Spleen (tissue), 11 donors: ENCODE measurements at regions not wholly inside any gene's neighbourhood (a gene's known extent, or its start where the extent isn't known, plus 50 kb on each side); places are given as distances from the start of the nearest gene placed in this dataset.

Source experiments
- DNase-seq: peaks from one replicate; pipeline ENCODE4 v3.0.0-alpha.2; 2020
- H3K27ac ChIP-seq, 8 donors: fragments of 200-600 bp; sonication (generic) in 7 of 8; 1 replicate in 4 of 8; 2 replicates in 4 of 8; pipeline versions ENCODE4 v1.5.0 to v1.8.0; 2016 to 2021; ENCODE audit warnings: inconsistent platforms in 4 of 8, mild to moderate bottlenecking in 4 of 8, moderate library complexity in 1 of 8
- H3K27me3 ChIP-seq, 7 donors: fragments of 200-600 bp; sonication (generic) in 6 of 7; replicated peaks in 1 of 7; 1 replicate in 4 of 7; 2 replicates in 3 of 7; pipeline versions ENCODE4 v1.5.0 to v1.8.0; 2016 to 2021; ENCODE audit warnings: inconsistent platforms in 3 of 7, mild to moderate bottlenecking in 1 of 7
- H3K36me3 ChIP-seq, 6 donors: fragments of 200-600 bp; sonication (generic) in 5 of 6; 1 replicate in 4 of 6; 2 replicates in 2 of 6; pipeline versions ENCODE4 v1.5.0 to v1.8.0; 2016 to 2021; ENCODE audit warnings: inconsistent platforms in 2 of 6
- H3K4me1 ChIP-seq, 6 donors: fragments of 200-600 bp; sonication (generic) in 5 of 6; 1 replicate in 3 of 6; 2 replicates in 3 of 6; pipeline versions ENCODE4 v1.5.0 to v1.8.0; 2016 to 2021; ENCODE audit warnings: inconsistent platforms in 3 of 6
- H3K4me3 ChIP-seq, 8 donors: fragments of 200-600 bp; sonication (generic) in 7 of 8; 1 replicate in 4 of 8; 2 replicates in 4 of 8; pipeline versions ENCODE4 v1.5.0 to v1.8.0; 2016 to 2021; ENCODE audit warnings: inconsistent platforms in 4 of 8, mild to moderate bottlenecking in 4 of 8, moderate library complexity in 2 of 8
- H3K9me3 ChIP-seq, 8 donors: fragments of 200-600 bp; sonication (generic) in 7 of 8; 1 replicate in 4 of 8; 2 replicates in 4 of 8; pipeline versions ENCODE4 v1.5.0 to v1.8.0; 2016 to 2021; ENCODE audit warnings: inconsistent platforms in 4 of 8
- CTCF ChIP-seq, 11 experiments: fragments of 200-600 bp in 7 of 11; fragments of 450-650 bp in 4 of 11; sonication (generic) in 4 of 11; IDR thresholded peaks in 8 of 11; conservative IDR thresholded peaks in 3 of 11; 1 replicate in 7 of 11; 2 replicates in 4 of 11; pipeline versions ENCODE4 v1.4.0 to v1.8.0; 2016 to 2021; ENCODE audit warnings: antibody characterized with exemption in 11 of 11, inconsistent platforms in 4 of 11, mild to moderate bottlenecking in 1 of 11
- POLR2A ChIP-seq, 3 donors: fragments of 450-650 bp; IDR thresholded peaks; one replicate each; pipeline ENCODE4 v1.5.1; 2017; ENCODE audit warnings: antibody characterized with exemption in 3 of 3, mild to moderate bottlenecking in 1 of 3
- POLR2AphosphoS5 ChIP-seq, 3 donors: sonication (generic); formaldehyde crosslinking; IDR thresholded peaks; one replicate each; pipeline ENCODE4 v1.5.1; 2017; ENCODE audit warnings: antibody characterized with exemption in 3 of 3
- WGBS, 5 donors: extraction: QIAGEN DNeasy Blood & Tissue Kit in 3 of 5; methylation state at CpG; one replicate each; pipeline versions ENCODE4 v1.1.5 to v1.1.7; 2013 to 2018; 5-methylcytosine and 5-hydroxymethylcytosine counted together
- intact Hi-C: fragments of 100-400 bp; cut with DNase I; formaldehyde crosslinking; loops from one replicate; pipeline ENCODE4 v1.15.0; 2023; ENCODE audit warnings: low total_unique reads
- donor health status: healthy with polysubstance abuse.
- donor health status: DM: no; HTN: no; CAD: no; lungs with moderate emphysema.
- donor health status: DM: no; HTN: no; CAD: no.
- donor health status: Bipolar disorder and iron deficiency.
- donor health status: healthy.
- donor health status: DM: no; HTN: no; CAD: no.
- donor health status: DM: yes; HTN: yes; CAD: no.

GRCh38 chr6:55642366-55642765 lies 63.4 kb upstream of the HMGCLL1 start:
- Histone ChIP-seq H3K4me1 (no peaks in the 10 kb centered on the region), H3K27ac (no peak overlapping the region), H3K36me3 (no peaks in the 10 kb centered on the region), H3K27me3 (no peaks in the 10 kb centered on the region), H3K9me3 (peaks cover 0 to 46% (median 34%) of the 10 kb centered on the region in 8 donors), H3K4me3 (no peak overlapping the region)
- WGBS, 5 donors: 84 to 97% (median 90%) methylated on average over 2 of the region's 2 CpGs
- TF ChIP-seq CTCF (IDR thresholded peaks at IDR 0.05 in 8 of 11, conservative IDR thresholded peaks at IDR 0.05 in 3 of 11): no peak
- TF ChIP-seq POLR2AphosphoS5 (IDR thresholded peaks at IDR 0.05): no peak
- no peak for TF ChIP-seq POLR2A (IDR thresholded peaks at IDR 0.05)
- intact Hi-C loops: no loop called here
- DNase-seq: no peak

DNA sequence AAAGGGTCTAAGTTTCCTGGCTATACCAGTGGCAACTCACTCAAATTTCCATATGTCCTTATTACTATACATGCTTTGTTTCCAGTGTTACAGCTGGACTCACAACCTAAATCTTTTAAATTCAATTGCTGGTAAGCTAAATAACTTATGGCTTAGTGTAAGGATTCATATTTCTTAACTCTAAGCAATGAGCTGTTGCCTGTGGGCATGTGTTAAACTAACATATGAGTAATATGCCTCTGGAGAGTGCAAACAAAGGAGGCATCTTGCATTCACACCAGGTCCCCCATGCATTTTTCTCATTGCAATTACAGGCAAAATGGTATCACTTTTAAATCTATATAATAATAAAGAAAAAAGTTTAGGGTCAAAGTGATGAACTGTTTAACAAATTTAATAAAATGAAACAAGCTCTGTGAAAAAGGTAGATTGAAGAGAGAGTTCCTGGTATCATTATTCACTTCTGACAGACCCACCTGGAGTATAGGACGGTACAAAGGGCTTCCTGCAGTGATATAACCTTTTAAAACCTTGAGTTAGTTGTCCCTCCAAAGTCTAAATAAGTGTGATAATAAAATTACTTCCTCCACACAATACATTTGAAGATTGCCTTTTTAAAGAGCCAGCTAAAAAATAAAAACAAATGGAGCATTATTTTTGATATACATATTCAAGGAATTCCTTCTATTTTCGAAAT lies 57.6 kb upstream of the HMGCLL1 start:
- Histone ChIP-seq H3K36me3 (no peaks in the 10 kb centered on the region), H3K4me3 (no peak overlapping the region), H3K4me1 (no peaks in the 10 kb centered on the region), H3K27me3 (no peaks in the 10 kb centered on the region), H3K27ac (no peak overlapping the region), H3K9me3 (peaks cover 0 to 12% (median 3%) of the 10 kb centered on the region in 8 donors)
- TF ChIP-seq CTCF (IDR thresholded peaks at IDR 0.05 in 8 of 11, conservative IDR thresholded peaks at IDR 0.05 in 3 of 11): no peak
- TF ChIP-seq POLR2AphosphoS5 (IDR thresholded peaks at IDR 0.05): no peak
- TF ChIP-seq POLR2A (IDR thresholded peaks at IDR 0.05): no peak
- no peak for DNase-seq
- 48 to 57% (median 53%) methylated on average over 2 of the region's 2 CpGs for WGBS, 5 donors
- intact Hi-C loops: no loop called here

- no peaks in the 10 kb centered on the region for H3K27me3 ChIP-seq
- no peak for DNase-seq
- no peak for TF ChIP-seq POLR2AphosphoS5 (IDR thresholded peaks at IDR 0.05)
- no peak for TF ChIP-seq POLR2A (IDR thresholded peaks at IDR 0.05)
- no peaks in the 10 kb centered on the region for H3K4me1 ChIP-seq
- no peak overlapping the region for H3K4me3 ChIP-seq
- H3K27ac ChIP-seq: no peak overlapping the region
- H3K36me3 ChIP-seq: no peaks in the 10 kb centered on the region
- intact Hi-C loops: no loop called here
- peaks cover 0 to 8% (median 1%) of the 10 kb centered on the region in 8 donors for H3K9me3 ChIP-seq
- 66 to 77% (median 69%) methylated on average over 3 of the region's 3 CpGs for WGBS, 5 donors
These were observed 54.5 kb upstream of the HMGCLL1 start for GRCh38 chr6:55633471-55633870.

- Histone ChIP-seq H3K4me3 (no peak overlapping the region), H3K9me3 (peaks cover 0 to 9% (median 3%) of the 10 kb centered on the region in 8 donors), H3K27ac (no peak overlapping the region), H3K36me3 (no peaks in the 10 kb centered on the region), H3K27me3 (no peaks in the 10 kb centered on the region), H3K4me1 (no peaks in the 10 kb centered on the region)
- TF ChIP-seq POLR2AphosphoS5 (IDR thresholded peaks at IDR 0.05): no peak
- no peak for TF ChIP-seq POLR2A (IDR thresholded peaks at IDR 0.05)
- TF ChIP-seq CTCF (IDR thresholded peaks at IDR 0.05 in 8 of 11, conservative IDR thresholded peaks at IDR 0.05 in 3 of 11): no peak
- intact Hi-C loops: no loop called here
- 68 to 91% (median 78%) methylated on average over 1 of the region's 1 CpG for WGBS, 5 donors
- no peak for DNase-seq
These were observed 54.0 kb upstream of the HMGCLL1 start for GRCh38 chr6:55632953-55633352.
